Spleen (tissue), 3 donors: ENCODE measurements at regions not wholly inside any gene's neighbourhood (a gene's known extent, or its start where the extent isn't known, plus 50 kb on each side); places are given as distances from the start of the nearest gene placed in this dataset.
"Not testable (repeated sequence)": the region's sequence is repeated elsewhere in the genome, so short reads cannot be mapped to it uniquely, and the experiment has no call there.

Source experiments
- POLR2A ChIP-seq, 3 donors: fragments of 450-650 bp; IDR thresholded peaks; one replicate each; pipeline ENCODE4 v1.5.1; 2017; ENCODE audit warnings: antibody characterized with exemption in 3 of 3, mild to moderate bottlenecking in 1 of 3
- POLR2AphosphoS5 ChIP-seq, 3 donors: sonication (generic); formaldehyde crosslinking; IDR thresholded peaks; one replicate each; pipeline ENCODE4 v1.5.1; 2017; ENCODE audit warnings: antibody characterized with exemption in 3 of 3

- TF ChIP-seq POLR2A, POLR2AphosphoS5 (IDR thresholded peaks at IDR 0.05): not testable (repeated sequence)
These were observed 81.0 kb upstream of the PPP2R3B start for GRCh38 chrX:467686-468085.
